B cell (primary cell): ENCODE measurements at regions not wholly inside any gene's neighbourhood (a gene's known extent, or its start where the extent isn't known, plus 50 kb on each side); places are given as distances from the start of the nearest gene placed in this dataset.
"Not testable (repeated sequence)": the region's sequence is repeated elsewhere in the genome, so short reads cannot be mapped to it uniquely, and the experiment has no call there.

Experiments used
- EZH2 ChIP-seq: IDR thresholded peaks from 2 replicates; pipeline ENCODE4 v1.6.1; 2012; ENCODE audit warnings: borderline replicate concordance, low read depth, mild to moderate bottlenecking, moderate library complexity, low read length; ENCODE audit not compliant: insufficient read depth, poor library complexity, severe bottlenecking
- TF ChIP-seq, protein P1 (sequence below): fragments of 200-600 bp; IDR thresholded peaks from one replicate; pipeline ENCODE4 v1.8.0; 2022; ENCODE audit warnings: antibody characterized with exemption, mild to moderate bottlenecking

DNA sequence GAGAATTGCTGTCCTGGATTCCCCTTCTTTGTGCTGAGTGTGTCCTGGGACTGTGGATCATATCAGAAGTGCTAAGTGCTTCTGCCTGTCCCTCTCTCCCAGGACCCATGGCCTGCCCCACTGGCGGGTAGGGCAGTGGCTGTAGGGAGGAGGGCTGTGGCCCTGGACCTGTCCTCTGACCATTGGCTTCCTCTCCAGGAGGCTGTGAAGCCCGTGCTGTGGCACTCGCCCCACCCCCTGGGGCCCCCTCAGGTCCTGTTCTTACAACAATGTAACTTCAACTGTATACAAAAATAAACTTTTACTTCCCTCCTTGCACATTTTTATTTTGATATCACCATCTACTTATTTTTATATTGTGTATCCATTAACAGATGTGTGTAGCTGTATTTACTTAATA lies 743.8 kb upstream of the CDH8 start:
- TF ChIP-seq, protein P1, sequence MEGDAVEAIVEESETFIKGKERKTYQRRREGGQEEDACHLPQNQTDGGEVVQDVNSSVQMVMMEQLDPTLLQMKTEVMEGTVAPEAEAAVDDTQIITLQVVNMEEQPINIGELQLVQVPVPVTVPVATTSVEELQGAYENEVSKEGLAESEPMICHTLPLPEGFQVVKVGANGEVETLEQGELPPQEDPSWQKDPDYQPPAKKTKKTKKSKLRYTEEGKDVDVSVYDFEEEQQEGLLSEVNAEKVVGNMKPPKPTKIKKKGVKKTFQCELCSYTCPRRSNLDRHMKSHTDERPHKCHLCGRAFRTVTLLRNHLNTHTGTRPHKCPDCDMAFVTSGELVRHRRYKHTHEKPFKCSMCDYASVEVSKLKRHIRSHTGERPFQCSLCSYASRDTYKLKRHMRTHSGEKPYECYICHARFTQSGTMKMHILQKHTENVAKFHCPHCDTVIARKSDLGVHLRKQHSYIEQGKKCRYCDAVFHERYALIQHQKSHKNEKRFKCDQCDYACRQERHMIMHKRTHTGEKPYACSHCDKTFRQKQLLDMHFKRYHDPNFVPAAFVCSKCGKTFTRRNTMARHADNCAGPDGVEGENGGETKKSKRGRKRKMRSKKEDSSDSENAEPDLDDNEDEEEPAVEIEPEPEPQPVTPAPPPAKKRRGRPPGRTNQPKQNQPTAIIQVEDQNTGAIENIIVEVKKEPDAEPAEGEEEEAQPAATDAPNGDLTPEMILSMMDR: not testable (repeated sequence)
- not testable (repeated sequence) for TF ChIP-seq EZH2
